NB4 (cell line): ENCODE measurements at regions not wholly inside any gene's neighbourhood (a gene's known extent, or its start where the extent isn't known, plus 50 kb on each side); places are given as distances from the start of the nearest gene placed in this dataset.

Experiments
- DNase-seq: peaks from one replicate; pipeline ENCODE4 v3.0.0; 2010; ENCODE audit warnings: low read depth
- H3K4me3 ChIP-seq: one replicate; pipeline ENCODE4 v1.5.1; 2011; ENCODE audit warnings: mild to moderate bottlenecking, low read depth, low read length, moderate library complexity
- MYC ChIP-seq: IDR thresholded peaks from 2 replicates; pipeline ENCODE4 v1.6.1; 2011; ENCODE audit warnings: low read depth, low read length
- POLR2A ChIP-seq: IDR thresholded peaks from 2 replicates; pipeline ENCODE4 v1.6.1; 2011; ENCODE audit warnings: mild to moderate bottlenecking; ENCODE audit not compliant: insufficient read length; ENCODE audit errors: extremely low read depth
- TF ChIP-seq, protein P1 (sequence below): IDR thresholded peaks from 2 replicates; pipeline ENCODE4 v1.6.1; 2011; ENCODE audit warnings: low read depth, low read length
- TF ChIP-seq, protein P2 (sequence below): IDR thresholded peaks from one replicate; pipeline ENCODE4 v1.5.1; 2012; ENCODE audit warnings: low read depth, low read length

DNA sequence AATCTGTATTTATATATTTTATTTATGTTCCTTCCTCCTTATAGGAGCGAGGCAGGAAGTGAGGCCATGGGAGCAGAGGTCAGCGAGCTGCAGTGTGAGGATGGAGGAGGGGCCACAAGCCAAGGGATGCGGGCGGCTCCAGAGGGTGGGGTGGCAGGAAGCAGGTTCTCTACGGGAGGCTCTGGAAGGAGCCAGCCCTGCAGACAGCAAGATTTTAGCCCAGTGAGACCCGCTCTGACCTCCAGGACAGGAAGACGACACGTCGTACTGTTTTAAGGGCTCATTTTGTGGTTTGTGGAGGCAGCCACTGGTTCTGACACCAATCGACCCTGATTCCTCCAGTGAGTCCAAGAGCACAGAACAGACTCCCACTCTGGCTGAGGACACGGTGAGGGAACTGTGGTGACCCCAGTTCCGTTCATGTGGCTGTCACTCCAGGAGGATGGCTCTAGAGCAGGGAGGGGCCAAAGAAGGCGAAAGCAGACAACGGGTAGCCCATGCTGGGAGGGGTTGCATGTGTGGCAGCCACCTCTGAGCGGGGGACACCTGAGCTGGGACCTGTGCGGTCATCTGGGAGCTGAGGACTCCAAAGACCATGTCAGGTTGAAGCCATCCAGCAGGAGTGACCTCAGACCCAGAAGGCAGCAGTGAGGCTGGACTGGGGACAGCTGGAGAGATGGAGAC lies 100.1 kb upstream of the BHLHE23 start:
- H3K4me3 ChIP-seq = no peak overlapping the region
- TF ChIP-seq MYC = no peak
- TF ChIP-seq, protein P1, sequence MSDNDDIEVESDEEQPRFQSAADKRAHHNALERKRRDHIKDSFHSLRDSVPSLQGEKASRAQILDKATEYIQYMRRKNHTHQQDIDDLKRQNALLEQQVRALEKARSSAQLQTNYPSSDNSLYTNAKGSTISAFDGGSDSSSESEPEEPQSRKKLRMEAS = no peak
- no peak for TF ChIP-seq POLR2A
- TF ChIP-seq, protein P2, sequence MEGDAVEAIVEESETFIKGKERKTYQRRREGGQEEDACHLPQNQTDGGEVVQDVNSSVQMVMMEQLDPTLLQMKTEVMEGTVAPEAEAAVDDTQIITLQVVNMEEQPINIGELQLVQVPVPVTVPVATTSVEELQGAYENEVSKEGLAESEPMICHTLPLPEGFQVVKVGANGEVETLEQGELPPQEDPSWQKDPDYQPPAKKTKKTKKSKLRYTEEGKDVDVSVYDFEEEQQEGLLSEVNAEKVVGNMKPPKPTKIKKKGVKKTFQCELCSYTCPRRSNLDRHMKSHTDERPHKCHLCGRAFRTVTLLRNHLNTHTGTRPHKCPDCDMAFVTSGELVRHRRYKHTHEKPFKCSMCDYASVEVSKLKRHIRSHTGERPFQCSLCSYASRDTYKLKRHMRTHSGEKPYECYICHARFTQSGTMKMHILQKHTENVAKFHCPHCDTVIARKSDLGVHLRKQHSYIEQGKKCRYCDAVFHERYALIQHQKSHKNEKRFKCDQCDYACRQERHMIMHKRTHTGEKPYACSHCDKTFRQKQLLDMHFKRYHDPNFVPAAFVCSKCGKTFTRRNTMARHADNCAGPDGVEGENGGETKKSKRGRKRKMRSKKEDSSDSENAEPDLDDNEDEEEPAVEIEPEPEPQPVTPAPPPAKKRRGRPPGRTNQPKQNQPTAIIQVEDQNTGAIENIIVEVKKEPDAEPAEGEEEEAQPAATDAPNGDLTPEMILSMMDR = no peak
- no peak for DNase-seq

DNA sequence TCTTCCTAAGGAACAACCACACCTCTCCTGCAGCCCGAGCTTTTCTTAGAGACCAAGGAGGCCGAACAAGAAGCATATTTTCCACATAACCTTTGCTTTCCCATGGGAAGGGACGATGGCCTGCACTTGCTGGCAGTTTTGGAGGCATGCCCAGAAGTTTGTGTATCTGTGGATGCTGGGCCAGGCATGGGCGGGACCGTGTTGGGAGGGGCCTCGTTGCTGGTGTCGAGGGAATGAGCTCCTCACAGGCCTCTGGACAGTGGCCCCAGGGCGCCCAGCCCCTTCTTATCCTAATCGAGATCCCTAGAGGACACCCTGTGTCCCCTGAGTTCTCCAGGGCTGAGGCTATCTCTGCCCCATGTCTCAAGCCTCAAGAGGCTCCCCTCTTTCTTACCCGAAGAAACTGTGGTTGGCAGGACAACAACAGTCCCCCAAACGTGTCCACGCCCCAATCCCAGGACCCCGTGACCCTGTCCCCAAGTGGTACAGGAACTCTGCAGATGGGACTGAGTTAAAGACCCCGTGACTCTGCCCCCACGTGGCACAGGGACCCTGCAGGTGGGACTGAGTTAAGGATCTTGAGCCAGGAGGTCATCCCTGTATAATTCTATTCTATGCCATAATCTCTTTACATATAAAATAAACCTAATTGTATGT lies 99.5 kb upstream of the BHLHE23 start:
- DNase-seq = no peak
- no peak overlapping the region for H3K4me3 ChIP-seq
- TF ChIP-seq MYC = no peak
- TF ChIP-seq, protein P2 = no peak
- no peak for TF ChIP-seq POLR2A
- TF ChIP-seq, protein P1 = no peak

DNA sequence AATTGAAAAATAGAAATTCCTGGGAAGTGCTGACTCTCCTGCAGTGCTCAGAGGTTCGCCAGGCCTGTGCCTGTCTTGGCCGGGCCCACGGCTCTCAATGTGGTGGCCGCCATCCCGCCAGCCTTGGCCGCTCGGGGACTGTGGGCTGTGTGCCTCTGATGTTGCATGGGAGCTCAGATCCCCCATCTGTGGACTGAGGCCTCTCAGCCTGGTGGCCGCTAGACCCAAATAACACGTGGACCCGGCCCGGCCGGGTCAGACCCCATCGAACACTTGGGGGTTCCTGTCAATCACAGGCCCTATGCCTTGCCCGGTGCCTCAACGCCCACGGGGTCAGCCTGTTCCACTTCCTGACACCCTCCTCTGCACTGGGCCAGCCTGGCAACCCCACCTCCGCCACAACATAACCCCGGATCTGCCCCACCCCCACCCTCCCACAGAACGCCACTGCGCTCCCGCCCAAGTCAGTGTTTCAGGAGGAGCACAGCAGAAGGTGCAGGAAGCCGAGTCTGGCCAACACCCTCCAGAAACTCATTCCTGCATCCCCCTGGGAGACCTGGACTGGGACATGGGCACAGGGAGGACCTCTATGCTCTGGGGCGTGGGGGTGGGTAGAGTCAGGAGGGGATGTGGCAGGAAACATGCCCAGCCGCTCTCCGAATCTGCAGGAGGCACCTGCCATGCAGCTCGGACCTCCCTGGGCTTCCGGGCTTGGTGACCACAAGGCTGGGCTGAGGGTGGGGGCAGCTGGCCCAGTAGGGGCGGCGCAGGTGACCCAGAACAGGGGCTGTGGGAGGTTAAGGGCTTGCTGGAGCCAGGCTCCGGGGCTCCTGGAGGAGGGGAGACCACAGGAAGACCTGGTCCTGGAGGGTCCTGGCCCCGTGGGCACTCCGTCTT lies 98.7 kb upstream of the BHLHE23 start:
- TF ChIP-seq, protein P2 = no peak
- TF ChIP-seq POLR2A (no peak), MYC (no peak)
- TF ChIP-seq, protein P1 = no peak
- no peak overlapping the region for H3K4me3 ChIP-seq
- no peak for DNase-seq

DNA sequence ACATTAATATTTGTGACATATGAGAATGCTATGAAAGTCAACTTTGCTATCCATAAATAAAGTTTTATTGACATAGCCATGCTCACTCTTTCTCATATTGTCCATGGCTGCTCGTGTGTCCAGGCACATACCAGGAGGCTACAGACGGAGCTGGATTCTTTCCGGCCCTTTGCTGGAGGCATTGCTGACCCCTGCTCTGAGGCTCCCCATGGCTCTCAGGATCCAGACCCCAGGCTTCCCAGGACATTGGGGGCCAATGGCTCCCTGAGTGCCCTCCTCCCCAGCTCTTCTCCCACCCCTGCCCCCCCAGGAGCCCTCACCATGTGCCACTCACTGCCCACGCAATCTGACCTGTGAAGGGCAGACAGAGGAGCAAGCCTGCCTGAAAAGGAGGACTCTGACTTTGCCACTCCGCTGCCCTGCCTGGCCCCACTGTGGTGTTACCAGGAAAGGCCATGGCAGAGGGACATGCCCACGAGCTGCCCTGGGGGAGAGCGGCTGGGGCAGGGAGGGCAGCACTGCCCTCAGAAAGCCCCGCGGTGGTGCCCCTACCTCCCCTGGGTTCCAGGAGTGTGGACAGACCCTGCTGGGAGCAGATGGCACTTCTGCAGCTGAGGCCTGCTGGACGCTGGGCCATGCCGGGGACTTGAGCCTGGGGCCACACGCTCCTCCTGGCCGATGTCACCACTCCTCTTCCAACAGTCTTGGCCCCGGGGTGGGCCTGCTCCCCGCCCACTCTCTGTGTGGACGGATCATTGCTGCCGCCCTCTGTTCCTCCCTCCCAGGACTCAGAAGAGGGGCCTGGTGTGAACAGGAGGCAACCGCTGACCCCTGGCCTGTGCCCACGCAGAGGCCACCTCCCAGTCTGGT lies 97.8 kb upstream of the BHLHE23 start:
- TF ChIP-seq, protein P1 = no peak
- H3K4me3 ChIP-seq = no peak overlapping the region
- no peak for DNase-seq

DNA sequence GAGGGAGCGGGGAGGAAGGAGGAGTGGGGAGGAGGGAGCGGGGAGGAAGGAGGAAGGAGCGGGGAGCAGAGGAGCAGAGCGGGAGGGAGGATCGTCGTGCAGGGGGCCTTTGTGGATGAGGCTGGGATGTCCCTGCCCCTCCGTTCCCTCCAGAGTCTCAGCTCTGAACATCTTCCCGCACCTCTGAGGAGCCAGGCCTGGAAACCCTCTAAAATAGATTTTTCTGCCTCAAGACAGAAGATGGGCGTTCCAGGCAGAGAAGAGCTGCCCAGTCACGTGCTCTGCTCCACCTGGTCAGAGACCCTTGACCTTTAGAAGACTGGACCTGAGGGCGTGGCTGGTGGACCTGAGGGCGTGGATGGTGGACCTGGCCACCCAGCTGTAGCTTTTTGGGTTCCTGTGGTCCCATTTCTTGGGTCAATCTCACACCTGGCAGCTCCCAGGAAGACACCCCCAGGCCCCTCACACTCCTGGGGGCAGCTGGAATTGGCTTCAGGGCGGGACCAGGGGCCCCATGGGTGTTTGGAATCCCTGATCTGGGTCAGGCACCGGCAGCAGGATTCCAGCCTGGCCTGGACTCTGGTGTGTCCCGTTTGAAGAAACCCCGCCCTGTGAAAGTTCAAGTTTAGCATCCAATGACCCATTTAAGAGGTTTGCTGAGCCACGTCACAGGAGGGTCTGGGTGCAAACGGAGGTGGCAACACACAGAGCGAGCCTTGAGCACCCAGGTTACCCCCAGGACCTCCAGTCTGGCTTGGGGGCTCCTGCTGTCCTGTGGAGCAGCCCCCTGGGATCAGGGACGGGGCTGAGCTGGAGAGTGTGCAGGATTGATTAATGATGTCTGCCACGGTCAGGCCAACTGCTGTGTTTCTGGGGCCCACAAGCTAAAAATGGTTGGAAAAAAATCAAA lies 96.9 kb upstream of the BHLHE23 start:
- DNase-seq = peak; percentile 20
- no peak overlapping the region for H3K4me3 ChIP-seq
- TF ChIP-seq MYC = no peak
- TF ChIP-seq POLR2A = no peak
